Putamen (tissue), 1 donor: ENCODE measurements at regions not wholly inside any gene's neighbourhood (a gene's known extent, or its start where the extent isn't known, plus 50 kb on each side); places are given as distances from the start of the nearest gene placed in this dataset.
"Not testable (repeated sequence)": the region's sequence is repeated elsewhere in the genome, so short reads cannot be mapped to it uniquely, and the experiment has no call there.

Experiments used
- DNase-seq: peaks from one replicate; pipeline ENCODE4 v3.0.0-alpha.2; 2016; ENCODE audit warnings: low spot score

DNA sequence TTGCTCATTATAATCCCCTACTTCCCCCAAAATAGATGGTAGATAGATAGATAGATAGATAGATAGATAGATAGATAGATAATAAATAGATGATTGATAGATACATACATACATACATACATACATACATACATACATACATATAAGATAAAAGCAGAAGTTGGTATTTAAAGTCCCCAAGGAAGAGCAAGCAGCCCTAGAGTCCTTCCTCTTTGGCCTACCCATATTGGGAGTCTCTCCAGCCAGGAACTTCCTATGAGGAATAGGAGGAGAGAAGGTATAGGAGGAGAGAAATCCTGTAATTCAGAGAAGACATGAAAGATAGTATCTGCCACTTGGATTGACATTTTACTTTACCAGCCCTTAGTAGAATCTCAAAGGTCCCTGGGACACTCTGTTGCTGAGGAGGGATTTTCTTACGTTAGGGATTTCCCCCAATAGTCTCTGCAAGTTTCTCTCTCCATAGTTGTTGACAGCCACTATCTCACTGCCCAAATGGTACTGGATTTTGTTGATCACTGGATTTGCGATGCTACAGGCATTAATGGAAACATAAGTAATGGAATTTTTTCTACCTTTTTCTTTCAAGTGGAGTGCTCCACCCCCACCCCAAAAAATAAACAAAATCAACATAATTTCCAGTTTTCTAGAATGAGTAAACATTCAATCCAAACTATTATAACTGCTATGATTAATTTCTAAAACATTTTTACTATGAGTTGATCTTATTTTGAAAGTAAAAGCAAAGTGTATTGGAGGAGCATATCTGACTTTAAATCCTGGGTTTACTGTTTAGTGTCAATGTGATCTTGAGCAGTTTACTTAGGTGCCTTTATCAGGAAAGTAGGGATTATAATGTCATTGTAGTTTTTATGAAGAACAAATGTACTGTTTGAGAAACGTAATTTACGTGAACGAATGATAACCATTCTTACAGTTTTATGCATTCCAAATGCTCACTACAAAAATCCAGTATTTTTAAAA, 93.2 kb upstream of the TNFSF4 start:
- DNase-seq: no peak

DNA sequence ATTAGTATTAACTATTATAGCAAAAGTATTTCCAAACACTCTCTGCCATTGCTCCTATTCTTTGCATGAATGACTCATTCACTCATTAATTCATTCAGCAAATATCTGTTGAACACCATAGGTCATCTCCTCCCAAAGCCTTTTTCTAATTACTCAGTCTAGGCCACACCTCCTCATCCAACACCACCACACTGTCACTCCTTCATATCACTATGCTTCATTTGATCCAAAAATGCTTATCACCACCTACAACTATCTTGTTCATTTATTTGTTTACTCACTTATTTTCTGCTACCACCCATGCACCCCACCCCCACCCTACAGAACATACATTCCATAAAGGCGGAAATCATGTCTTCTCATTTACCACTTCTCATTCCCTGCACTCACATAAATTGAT, 94.4 kb upstream of the TNFSF4 start:
- DNase-seq: no peak

GRCh38 chr1:173302366-173302765, 95.2 kb upstream of the TNFSF4 start:
- no peak for DNase-seq

GRCh38 chr1:173302890-173303829, 96.0 kb upstream of the TNFSF4 start:
- no peak for DNase-seq

GRCh38 chr1:173303984-173304383, 96.9 kb upstream of the TNFSF4 start:
- no peak for DNase-seq

- no peak for DNase-seq
These were observed 97.5 kb upstream of the TNFSF4 start for GRCh38 chr1:173304529-173305227.

DNA sequence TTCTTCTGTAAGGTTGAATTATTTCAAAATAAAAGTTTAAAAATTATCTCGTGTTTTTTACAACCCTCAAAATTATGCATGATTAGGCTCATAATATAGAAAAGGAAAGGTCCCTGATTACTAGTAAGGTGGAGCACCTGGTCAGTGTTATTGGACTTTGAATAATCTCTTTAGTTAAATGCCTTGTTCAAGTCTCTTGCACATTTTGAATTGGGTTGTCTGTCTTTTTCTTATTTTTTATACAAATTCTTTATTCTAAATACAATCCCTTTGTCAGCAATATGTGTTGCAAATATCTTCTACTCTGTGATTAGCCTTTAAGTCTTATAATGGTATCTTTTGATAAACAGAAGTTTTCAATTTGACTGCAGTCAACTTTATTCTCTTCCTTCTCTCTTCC, 100.7 kb upstream of the TNFSF4 start:
- DNase-seq: no peak

- DNase-seq: no peak
These were observed 107.5 kb upstream of the TNFSF4 start for GRCh38 chr1:173314656-173315055.

DNA sequence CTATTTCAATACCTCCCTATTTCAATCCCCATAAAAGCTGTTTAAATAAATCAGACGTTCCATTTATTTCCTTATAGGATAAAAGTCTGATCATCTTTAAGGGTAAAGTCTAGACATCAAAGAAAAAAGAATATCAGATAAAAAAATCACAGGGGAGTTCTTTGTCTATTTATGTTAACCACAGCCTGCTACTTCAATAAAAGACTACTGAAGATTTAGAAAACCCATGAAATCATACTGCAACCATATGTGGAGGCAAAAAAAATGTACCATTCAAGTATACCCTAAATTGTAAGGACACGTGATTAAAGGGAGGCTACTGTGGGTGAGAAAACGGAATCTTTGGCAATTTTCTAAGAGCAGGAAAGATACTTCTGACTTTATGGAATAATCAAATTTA, 108.2 kb upstream of the TNFSF4 start:
- DNase-seq: no peak

DNA sequence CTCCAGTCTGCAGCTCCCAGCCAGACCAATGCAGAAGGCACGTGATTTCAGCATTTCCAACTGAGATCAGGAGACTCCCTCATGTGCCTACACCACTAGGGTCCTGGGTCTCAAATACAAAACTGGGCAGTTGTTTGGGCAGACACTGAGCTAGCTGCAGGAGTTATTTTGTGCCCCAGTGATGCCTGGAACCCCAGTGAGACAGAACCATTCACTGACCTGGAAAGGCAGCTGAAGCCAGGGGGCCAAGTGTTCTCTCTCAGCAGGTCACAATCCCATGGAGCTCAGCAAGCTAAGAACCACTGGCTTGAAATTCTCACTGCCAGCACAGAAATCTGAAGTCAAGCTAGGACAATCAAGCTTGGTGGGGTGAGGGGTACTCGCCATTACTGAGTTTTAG, 111.7 kb upstream of the TNFSF4 start:
- DNase-seq: no peak

GRCh38 chr1:173324352-173324751, 117.2 kb upstream of the TNFSF4 start:
- DNase-seq: not testable (repeated sequence)

- DNase-seq: not testable (repeated sequence)
These were observed 120.9 kb upstream of the TNFSF4 start for GRCh38 chr1:173327987-173328386.

GRCh38 chr1:173328961-173329360, 121.8 kb upstream of the TNFSF4 start:
- DNase-seq: no peak

- no peak for DNase-seq
These were observed 122.6 kb upstream of the TNFSF4 start for GRCh38 chr1:173329726-173330125.

DNA sequence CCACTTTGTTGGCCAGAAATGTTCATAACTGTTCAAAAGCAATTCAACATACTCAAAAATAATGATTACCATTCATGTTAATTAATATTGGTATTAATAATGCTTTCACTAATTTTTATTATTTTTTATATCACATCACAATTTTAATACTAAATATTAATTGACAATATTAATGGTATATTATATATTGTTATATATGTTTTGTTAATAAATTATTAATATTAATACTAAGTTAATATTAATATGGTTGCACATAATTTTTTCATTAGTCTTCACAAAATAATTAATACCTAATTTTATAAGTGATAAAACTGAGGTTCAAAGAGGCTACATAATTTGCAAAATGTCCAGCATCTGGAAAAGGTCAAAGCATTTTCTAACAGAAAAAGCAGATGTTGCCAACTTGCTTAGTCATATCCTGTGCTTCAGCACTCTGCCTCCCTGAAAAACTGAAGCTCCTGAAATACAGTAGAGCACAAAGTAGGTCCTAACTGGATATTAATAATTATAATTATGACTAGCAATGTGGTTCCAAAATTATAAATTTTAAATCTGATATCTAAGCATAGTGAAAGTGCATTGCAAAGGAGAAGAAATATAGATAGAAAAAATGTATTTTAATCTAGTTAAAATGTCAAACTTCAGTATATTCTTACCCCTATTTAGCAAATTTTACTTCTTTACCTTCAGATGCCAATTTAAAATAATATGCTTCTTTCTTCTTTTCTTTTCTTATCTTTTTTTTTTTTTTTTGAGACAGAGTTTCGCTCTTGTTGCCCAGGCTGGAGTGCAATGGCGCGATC, 123.2 kb upstream of the TNFSF4 start:
- no peak for DNase-seq

GRCh38 chr1:173330952-173331548, 123.9 kb upstream of the TNFSF4 start:
- DNase-seq: not testable (repeated sequence)

DNA sequence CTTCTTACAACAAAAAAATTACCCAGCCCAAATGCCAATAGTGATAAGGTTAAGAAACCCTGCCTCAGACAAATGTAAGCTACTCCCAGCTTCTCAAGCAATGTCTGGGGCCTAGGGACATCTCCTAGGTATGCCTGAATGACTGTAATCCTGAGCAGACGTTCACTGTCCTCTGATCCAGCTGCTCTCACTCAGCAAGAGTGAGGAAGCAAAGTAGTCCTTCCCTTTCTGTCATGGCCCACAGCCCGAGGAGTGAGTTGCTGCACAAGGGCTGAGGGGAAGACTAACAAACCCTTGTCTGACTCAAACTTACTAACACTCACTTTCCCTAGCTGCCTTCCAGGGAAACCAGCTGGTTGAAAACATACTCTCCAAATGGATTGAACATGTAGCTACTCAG, 124.9 kb upstream of the TNFSF4 start:
- DNase-seq: no peak

- DNase-seq: no peak
These were observed 126.5 kb upstream of the TNFSF4 start for GRCh38 chr1:173333581-173333980.

DNA sequence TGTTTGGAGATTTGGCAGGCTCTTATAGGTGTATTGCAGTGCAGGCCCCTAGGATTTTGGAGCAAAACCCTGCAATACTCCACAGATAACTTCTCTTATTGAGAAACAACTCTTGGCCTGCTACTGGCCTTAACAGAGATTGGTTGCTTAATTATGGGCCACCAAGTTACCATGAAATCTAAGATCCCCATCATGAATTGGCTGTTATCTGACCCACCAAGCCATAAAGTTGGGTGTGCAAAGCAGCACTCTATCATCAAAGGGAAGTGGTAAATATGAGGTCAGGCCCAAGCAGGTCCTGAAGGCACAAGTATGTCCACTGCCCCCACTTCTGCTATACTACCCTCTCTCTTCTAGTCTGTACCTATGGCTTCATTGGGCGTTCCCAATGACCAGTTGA, 130.0 kb upstream of the TNFSF4 start:
- DNase-seq: no peak

- no peak for DNase-seq
These were observed 134.2 kb upstream of the TNFSF4 start for GRCh38 chr1:173341307-173341706.

- DNase-seq: no peak
These were observed 134.8 kb upstream of the TNFSF4 start for GRCh38 chr1:173341971-173342370.
